MCF 10A (cell line): ENCODE measurements at regions not wholly inside any gene's neighbourhood (a gene's known extent, or its start where the extent isn't known, plus 50 kb on each side); places are given as distances from the start of the nearest gene placed in this dataset.

Experiments used
- BruUV-seq: library from RNA; stranded (reverse); fragments of 400-500 nt; replicated peaks from 2 replicates; lab custom pipeline; 2021; lab: Mats Ljungman, UMichigan
- CTCF ChIA-PET: fragments of 300-600 bp; sonication (Branson Sonifier 250); formaldehyde crosslinking; extraction: SDS; loops from one replicate; lab custom pipeline; 2021; ENCODE audit warnings: antibody characterized with exemption, inconsistent platforms; lab: Yijun Ruan, JAX
- POLR2A ChIA-PET: fragments of 300-600, 350-650 bp; sonication (Branson Sonifier 250); formaldehyde crosslinking; extraction: SDS; loops from one replicate; lab custom pipeline; 2020; ENCODE audit warnings: antibody characterized with exemption, inconsistent platforms; lab: Yijun Ruan, JAX
- DNase-seq: peaks from one replicate; pipeline ENCODE4 v3.0.0-alpha.2; 2018; ENCODE audit not compliant: unreplicated experiment
- H3K27ac Mint-ChIP-seq: one replicate; pipeline ENCODE4 v1.8.0; 2022; ENCODE audit warnings: mild to moderate bottlenecking, low read depth, mixed read lengths; ENCODE audit not compliant: unreplicated experiment
- H3K27me3 Mint-ChIP-seq: one replicate; pipeline ENCODE4 v1.8.0; 2022; ENCODE audit warnings: mixed read lengths; ENCODE audit not compliant: insufficient read depth, unreplicated experiment
- H3K36me3 Mint-ChIP-seq: one replicate; pipeline ENCODE4 v1.8.0; 2022; ENCODE audit warnings: mild to moderate bottlenecking, moderate library complexity, mixed read lengths; ENCODE audit not compliant: insufficient read depth, unreplicated experiment
- H3K4me1 Mint-ChIP-seq: one replicate; pipeline ENCODE4 v1.8.0; 2022; ENCODE audit warnings: mixed read lengths; ENCODE audit not compliant: insufficient read depth, unreplicated experiment
- H3K4me3 Mint-ChIP-seq: one replicate; pipeline ENCODE4 v1.8.0; 2022; ENCODE audit warnings: mild to moderate bottlenecking, moderate library complexity, mixed read lengths; ENCODE audit not compliant: unreplicated experiment
- H3K9me3 Mint-ChIP-seq: one replicate; pipeline ENCODE4 v1.8.0; 2022; ENCODE audit warnings: mixed read lengths; ENCODE audit not compliant: unreplicated experiment
- CTCF ChIP-seq: fragments of 200-600 bp; IDR thresholded peaks from one replicate; pipeline ENCODE4 v1.8.0; 2022; ENCODE audit warnings: antibody characterized with exemption, mild to moderate bottlenecking; ENCODE audit not compliant: unreplicated experiment
- intact Hi-C: fragments of 100-400 bp; cut with micrococcal nuclease; formaldehyde crosslinking; loops from 2 replicates; pipeline ENCODE4 v1.14.1; 2022

GRCh38 chr2:164134336-164134735, 398.5 kb upstream of the FIGN start:
- intact Hi-C loops, result no loop called here
- Mint-ChIP-seq H3K4me1 (no peaks in the 10 kb centered on the region), H3K27me3 (no peaks in the 10 kb centered on the region), H3K9me3 (no peaks in the 10 kb centered on the region), H3K36me3 (no peaks in the 10 kb centered on the region), H3K4me3 (no peak overlapping the region), H3K27ac (no peak overlapping the region)
- ChIA-PET CTCF (interaction anchor here (0.6 to 0.7 kb wide), 2 partner anchors 110 to 893 kb away, joined by 3 read pairs; no protein-coding TSS in a partner anchor), POLR2A (no interaction called here)
- no TSS peak for BruUV-seq
- DNase-seq, result no peak
- no peak for TF ChIP-seq CTCF

- TF ChIP-seq CTCF, result no peak
- no TSS peak for BruUV-seq
- no peak for DNase-seq
- intact Hi-C loops, result no loop called here
- POLR2A ChIA-PET, result no interaction called here
- Mint-ChIP-seq H3K4me3 (no peak overlapping the region), H3K36me3 (no peaks in the 10 kb centered on the region), H3K27ac (no peak overlapping the region), H3K9me3 (no peaks in the 10 kb centered on the region), H3K4me1 (no peaks in the 10 kb centered on the region), H3K27me3 (no peaks in the 10 kb centered on the region)
- CTCF ChIA-PET, result interaction anchor here (0.7 to 1.0 kb wide), 3 partner anchors 301 to 944 kb away, joined by 3 read pairs; no protein-coding TSS in a partner anchor
These were observed 392.2 kb upstream of the FIGN start for GRCh38 chr2:164127971-164128527.

GRCh38 chr2:164126960-164127660, 391.3 kb upstream of the FIGN start:
- Mint-ChIP-seq H3K27ac (no peak overlapping the region), H3K27me3 (no peaks in the 10 kb centered on the region), H3K4me3 (no peak overlapping the region), H3K36me3 (no peaks in the 10 kb centered on the region), H3K4me1 (no peaks in the 10 kb centered on the region), H3K9me3 (no peaks in the 10 kb centered on the region)
- intact Hi-C loops, result no loop called here
- TF ChIP-seq CTCF, result no peak
- DNase-seq, result no peak
- ChIA-PET POLR2A (interaction anchor here (0.6 kb wide), 1 partner anchor 776 kb away, joined by 3 read pairs; no protein-coding TSS in a partner anchor), CTCF (interaction anchor here (0.6 to 1.0 kb wide), 5 partner anchors 302 to 981 kb away, joined by 3 read pairs; no protein-coding TSS in a partner anchor)
- BruUV-seq, result no TSS peak

- CTCF ChIA-PET, result interaction anchor here (0.6 kb wide), 1 partner anchor 130 kb away, joined by 5 read pairs; no protein-coding TSS in a partner anchor
- Mint-ChIP-seq H3K36me3 (no peaks in the 10 kb centered on the region), H3K27ac (no peak overlapping the region), H3K27me3 (no peaks in the 10 kb centered on the region), H3K4me3 (no peak overlapping the region), H3K9me3 (no peaks in the 10 kb centered on the region), H3K4me1 (no peaks in the 10 kb centered on the region)
- no TSS peak for BruUV-seq
- no peak for DNase-seq
- TF ChIP-seq CTCF, result no peak
- POLR2A ChIA-PET, result no interaction called here
- intact Hi-C loops, result no loop called here
These were observed 380.0 kb upstream of the FIGN start for GRCh38 chr2:164115806-164116205.
